Memory B cell (primary cell): ENCODE measurements at regions not wholly inside any gene's neighbourhood (a gene's known extent, or its start where the extent isn't known, plus 50 kb on each side); places are given as distances from the start of the nearest gene placed in this dataset.
"Not testable (repeated sequence)": the region's sequence is repeated elsewhere in the genome, so short reads cannot be mapped to it uniquely, and the experiment has no call there.

Experiments used
- ATAC-seq: fragments of 150-1000 bp; cut with Tn5 transposase; 2 replicates; pipeline ENCODE4 v1.10.0; 2021; ENCODE audit warnings: low read depth, mild to moderate bottlenecking, moderate library complexity
- DNase-seq, 2 donors: peaks; one replicate each; pipeline ENCODE4 v3.0.0; 2022; ENCODE audit warnings: low spot score in 2 of 2
- H3K27ac Mint-ChIP-seq: one replicate; pipeline ENCODE4 v1.8.0; 2022; ENCODE audit warnings: mild to moderate bottlenecking, moderate library complexity, mixed read lengths
- H3K27me3 Mint-ChIP-seq: one replicate; pipeline ENCODE4 v1.8.0; 2022; ENCODE audit warnings: mixed read lengths
- H3K36me3 Mint-ChIP-seq: one replicate; pipeline ENCODE4 v1.8.0; 2022; ENCODE audit warnings: mild to moderate bottlenecking, mixed read lengths
- H3K4me1 Mint-ChIP-seq: one replicate; pipeline ENCODE4 v1.8.0; 2022; ENCODE audit warnings: mixed read lengths
- H3K4me3 Mint-ChIP-seq: one replicate; pipeline ENCODE4 v1.8.0; 2022; ENCODE audit warnings: mild to moderate bottlenecking, moderate library complexity, mixed read lengths
- H3K9me3 Mint-ChIP-seq: one replicate; pipeline ENCODE4 v1.8.0; 2022; ENCODE audit warnings: mixed read lengths

- DNase-seq (no peak), ATAC-seq (no peak)
- H3K27ac Mint-ChIP-seq: no peak overlapping the region
- no peak overlapping the region for H3K4me3 Mint-ChIP-seq
- H3K27me3 Mint-ChIP-seq: no peaks in the 10 kb centered on the region
- H3K9me3 Mint-ChIP-seq: no peaks in the 10 kb centered on the region
- H3K36me3 Mint-ChIP-seq: peaks cover 2% of the 10 kb centered on the region
- peaks cover 27% of the 10 kb centered on the region for H3K4me1 Mint-ChIP-seq
These were observed 80.9 kb upstream of the TAB2 start for GRCh38 chr6:149236589-149236988.

DNA sequence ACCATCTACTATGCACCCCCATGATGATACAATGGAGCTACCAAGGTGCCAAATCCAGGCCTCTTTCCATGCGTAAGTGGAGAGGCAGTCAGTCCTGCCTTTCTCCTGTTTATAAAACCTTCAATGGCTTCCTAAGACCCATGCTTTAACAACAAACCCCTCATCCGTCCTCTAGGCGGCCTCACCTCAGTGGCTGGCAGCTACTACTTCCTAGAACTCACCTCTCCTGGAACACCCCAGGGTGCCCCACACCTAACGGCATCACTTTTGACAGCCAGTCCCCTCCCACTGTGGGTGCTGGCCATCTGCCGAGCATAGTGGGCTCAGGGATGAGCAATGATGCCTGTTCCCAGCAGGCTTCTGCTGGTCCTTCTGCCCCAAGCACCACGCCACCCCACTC, 80.0 kb upstream of the TAB2 start:
- H3K9me3 Mint-ChIP-seq: no peaks in the 10 kb centered on the region
- no peaks in the 10 kb centered on the region for H3K27me3 Mint-ChIP-seq
- H3K4me1 Mint-ChIP-seq: peaks cover 20% of the 10 kb centered on the region
- H3K4me3 Mint-ChIP-seq: no peak overlapping the region
- H3K27ac Mint-ChIP-seq: no peak overlapping the region
- DNase-seq: no peak
- H3K36me3 Mint-ChIP-seq: peaks cover 2% of the 10 kb centered on the region
- no peak for ATAC-seq

- no peak overlapping the region for H3K27ac Mint-ChIP-seq
- H3K9me3 Mint-ChIP-seq: no peaks in the 10 kb centered on the region
- H3K27me3 Mint-ChIP-seq: no peaks in the 10 kb centered on the region
- H3K4me3 Mint-ChIP-seq: no peak overlapping the region
- ATAC-seq (no peak), DNase-seq (no peak)
- H3K36me3 Mint-ChIP-seq: peaks cover 2% of the 10 kb centered on the region
- H3K4me1 Mint-ChIP-seq: peaks cover 11% of the 10 kb centered on the region
These were observed 77.8 kb upstream of the TAB2 start for GRCh38 chr6:149239573-149240209.

DNA sequence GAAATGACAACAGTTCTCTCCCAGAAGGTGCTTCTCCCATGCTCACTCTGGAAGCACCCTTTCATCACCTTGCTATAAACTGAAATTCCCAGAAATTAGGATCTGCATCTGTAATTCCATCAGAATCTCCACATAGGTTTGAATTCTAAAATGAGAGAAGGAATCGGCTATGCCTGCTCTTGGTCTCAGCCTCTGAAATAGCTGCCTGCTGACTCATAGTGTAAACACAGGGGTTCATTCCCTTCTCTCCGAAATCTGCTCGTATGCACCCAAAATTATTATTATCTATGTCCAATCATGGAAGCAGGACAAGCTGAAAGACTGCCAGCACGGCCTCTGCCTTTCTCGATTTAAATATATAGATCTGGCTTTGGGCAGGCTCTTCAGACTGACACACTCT, 74.6 kb upstream of the TAB2 start:
- Mint-ChIP-seq H3K4me3 (no peak overlapping the region), H3K4me1 (peaks cover 16% of the 10 kb centered on the region), H3K9me3 (no peaks in the 10 kb centered on the region), H3K27me3 (no peaks in the 10 kb centered on the region), H3K36me3 (peaks cover 2% of the 10 kb centered on the region), H3K27ac (no peak overlapping the region)
- DNase-seq: no peak
- no peak for ATAC-seq

- Mint-ChIP-seq H3K9me3 (no peaks in the 10 kb centered on the region), H3K27me3 (no peaks in the 10 kb centered on the region), H3K4me1 (peaks cover 25% of the 10 kb centered on the region), H3K4me3 (no peak overlapping the region), H3K36me3 (no peaks in the 10 kb centered on the region), H3K27ac (no peak overlapping the region)
- ATAC-seq: no peak
- DNase-seq: no peak
These were observed 73.4 kb upstream of the TAB2 start for GRCh38 chr6:149244105-149244504.

DNA sequence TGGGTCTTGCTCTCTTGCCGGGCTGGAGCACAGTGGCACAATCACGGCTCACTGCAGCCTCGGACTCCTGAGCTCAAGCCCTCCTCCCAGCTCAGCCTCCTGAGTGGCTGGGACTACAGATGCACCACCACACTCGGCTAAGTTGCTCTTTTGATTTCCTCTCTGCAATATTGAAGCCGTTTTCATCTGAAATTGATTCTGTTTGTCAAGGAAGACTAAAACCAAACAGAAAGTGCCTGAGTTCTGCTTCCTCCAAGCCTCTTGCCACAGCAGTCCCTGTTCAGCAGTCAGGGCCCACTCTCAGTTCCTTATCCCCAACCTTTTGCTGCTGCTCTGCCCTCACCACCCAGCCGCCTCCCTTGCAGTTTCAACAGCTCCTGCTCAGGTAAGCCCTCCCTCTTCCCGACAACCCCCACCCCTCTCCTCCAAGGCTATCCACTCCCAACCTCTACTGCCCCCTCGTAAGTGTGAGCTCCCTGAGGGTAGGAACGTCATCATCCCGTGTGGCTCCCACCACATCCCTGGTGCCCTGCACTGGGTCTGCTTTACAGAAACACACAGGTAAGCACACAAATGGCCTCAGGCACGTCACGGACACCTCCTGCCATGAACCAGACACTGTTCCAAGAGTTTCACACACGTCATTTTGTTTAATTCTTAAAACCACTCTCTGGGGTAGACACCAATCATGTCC, 70.7 kb upstream of the TAB2 start:
- Mint-ChIP-seq H3K27me3 (no peaks in the 10 kb centered on the region), H3K27ac (peak overlapping the region; percentile 91), H3K4me1 (peaks cover 31% of the 10 kb centered on the region), H3K36me3 (no peaks in the 10 kb centered on the region), H3K4me3 (peak overlapping the region; percentile 83), H3K9me3 (no peaks in the 10 kb centered on the region)
- DNase-seq (peak; percentile 50 to 65), ATAC-seq (peak; percentile 99)

DNA sequence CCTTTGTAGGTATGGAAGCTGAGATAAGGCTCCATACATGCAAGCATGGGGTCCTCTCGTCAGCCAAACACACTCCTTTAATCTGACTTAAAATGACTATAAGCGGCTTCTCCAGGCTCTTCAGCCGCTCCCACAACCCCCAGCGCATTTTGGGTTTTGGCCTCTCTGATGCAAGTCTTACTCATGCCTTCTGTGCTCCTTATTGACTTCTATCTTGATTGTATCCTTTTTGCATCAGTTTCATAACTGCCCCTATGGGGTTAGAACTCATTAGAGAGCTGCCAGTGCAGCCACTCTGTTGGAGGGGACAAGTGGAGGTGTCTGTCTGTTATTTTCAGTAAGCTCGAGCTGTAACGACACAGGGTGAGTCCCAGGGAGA, 70.1 kb upstream of the TAB2 start:
- ATAC-seq (no peak), DNase-seq (no peak)
- Mint-ChIP-seq H3K9me3 (no peaks in the 10 kb centered on the region), H3K27ac (peak overlapping the region; percentile 91), H3K4me3 (peak overlapping the region; percentile 1), H3K4me1 (peaks cover 31% of the 10 kb centered on the region), H3K27me3 (no peaks in the 10 kb centered on the region), H3K36me3 (no peaks in the 10 kb centered on the region)

DNA sequence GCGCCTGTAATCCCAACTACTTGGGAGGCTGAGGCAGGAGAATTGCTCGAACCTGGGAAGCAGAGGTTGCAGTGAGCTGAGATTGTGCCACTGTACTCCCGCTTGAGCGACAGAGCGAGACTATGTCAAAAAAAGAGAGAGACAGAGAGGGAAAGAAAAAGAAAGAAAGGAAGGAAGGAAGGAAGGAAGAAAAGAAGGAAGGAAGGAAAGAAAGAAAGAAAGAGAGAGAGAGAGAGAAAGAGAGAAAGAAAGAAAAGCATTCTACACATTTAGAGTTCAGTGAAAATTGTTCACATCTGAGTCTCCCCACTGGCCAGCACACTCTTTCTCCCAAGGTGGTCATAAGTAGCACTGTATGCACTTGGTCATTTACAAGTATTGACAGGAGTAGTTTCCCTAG, 69.2 kb upstream of the TAB2 start:
- H3K36me3 Mint-ChIP-seq, H3K9me3 Mint-ChIP-seq, H3K27me3 Mint-ChIP-seq, ATAC-seq, H3K4me3 Mint-ChIP-seq, DNase-seq: not testable (repeated sequence)
- peaks cover 31% of the 10 kb centered on the region for H3K4me1 Mint-ChIP-seq
- peak overlapping the region; percentile 58 for H3K27ac Mint-ChIP-seq

GRCh38 chr6:149248693-149249369, 68.7 kb upstream of the TAB2 start:
- ATAC-seq (no peak), DNase-seq (no peak)
- Mint-ChIP-seq H3K9me3 (no peaks in the 10 kb centered on the region), H3K27me3 (no peaks in the 10 kb centered on the region), H3K4me1 (peaks cover 31% of the 10 kb centered on the region), H3K4me3 (peak overlapping the region; percentile 31), H3K36me3 (no peaks in the 10 kb centered on the region), H3K27ac (peak overlapping the region; percentile 46)

DNA sequence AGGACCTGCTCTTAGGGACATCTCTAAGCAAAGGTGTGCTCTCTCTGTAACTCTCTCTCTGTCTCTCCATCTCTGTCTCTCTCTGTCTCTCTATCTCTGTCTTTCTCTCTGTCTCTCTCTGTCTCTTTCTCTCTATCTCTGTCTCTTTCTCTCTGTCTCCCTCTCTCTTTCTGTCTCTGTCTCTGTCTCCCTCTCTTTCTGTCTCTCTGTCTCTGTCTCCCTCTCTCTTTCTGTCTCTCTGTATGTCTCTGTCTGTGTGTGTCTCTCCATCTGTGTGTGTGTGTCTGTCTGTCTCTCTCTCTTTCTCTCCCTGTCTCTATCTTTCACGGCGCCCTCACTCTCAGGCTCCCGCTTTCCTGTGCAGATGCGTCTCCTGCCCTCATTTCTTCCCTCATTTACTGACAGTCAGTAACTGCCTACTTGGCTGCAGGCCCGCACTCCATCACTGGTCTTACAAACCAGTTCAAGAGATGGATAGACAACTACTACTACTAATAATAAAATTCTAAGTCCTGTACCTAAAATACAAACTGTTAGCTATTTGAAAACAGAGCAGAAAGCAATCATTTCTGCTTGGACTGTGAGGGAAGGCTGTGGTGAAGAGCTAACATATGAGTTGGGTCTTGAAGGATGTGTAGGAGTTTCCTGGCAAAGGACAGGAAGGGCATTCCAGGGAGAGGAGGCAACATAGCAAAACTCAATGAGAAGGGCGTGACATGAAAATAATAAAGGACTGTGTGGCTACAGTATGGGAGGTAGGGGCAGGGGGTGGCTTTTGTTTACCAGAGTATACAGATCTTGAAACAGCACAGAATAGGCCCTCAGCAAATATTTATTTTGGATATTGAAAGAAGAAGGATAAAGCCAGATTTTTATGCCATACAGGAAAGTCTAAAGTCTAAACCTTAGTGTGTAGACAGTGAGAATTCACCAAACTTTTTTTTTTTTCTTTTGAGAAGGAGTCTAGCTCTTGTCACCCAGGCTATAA, 67.8 kb upstream of the TAB2 start:
- Mint-ChIP-seq H3K36me3 (no peaks in the 10 kb centered on the region), H3K27me3 (no peaks in the 10 kb centered on the region), H3K9me3 (no peaks in the 10 kb centered on the region), H3K4me3 (peak overlapping the region; percentile 31), H3K4me1 (peaks cover 31% of the 10 kb centered on the region), H3K27ac (peak overlapping the region; percentile 46)
- ATAC-seq: no peak
- no peak for DNase-seq

DNA sequence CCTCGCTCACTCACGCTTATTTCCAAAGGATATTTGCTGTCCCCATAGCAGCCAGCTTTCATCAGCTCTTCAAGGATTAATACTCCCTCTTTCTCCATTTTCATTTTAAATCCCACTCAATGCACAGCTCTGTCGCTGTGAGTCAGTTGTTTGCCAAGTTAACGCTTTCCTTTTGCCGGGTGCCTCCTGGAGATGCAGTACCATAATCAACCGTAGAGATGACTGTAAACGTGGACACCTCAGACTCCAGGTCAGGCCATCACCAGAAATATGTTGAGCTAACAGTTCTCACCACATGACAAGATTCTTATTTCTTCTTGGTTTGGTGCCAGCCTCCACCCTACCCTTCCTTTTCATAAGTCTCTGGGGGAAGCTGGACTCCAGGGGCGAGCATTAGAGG, 66.6 kb upstream of the TAB2 start:
- ATAC-seq: no peak

DNA sequence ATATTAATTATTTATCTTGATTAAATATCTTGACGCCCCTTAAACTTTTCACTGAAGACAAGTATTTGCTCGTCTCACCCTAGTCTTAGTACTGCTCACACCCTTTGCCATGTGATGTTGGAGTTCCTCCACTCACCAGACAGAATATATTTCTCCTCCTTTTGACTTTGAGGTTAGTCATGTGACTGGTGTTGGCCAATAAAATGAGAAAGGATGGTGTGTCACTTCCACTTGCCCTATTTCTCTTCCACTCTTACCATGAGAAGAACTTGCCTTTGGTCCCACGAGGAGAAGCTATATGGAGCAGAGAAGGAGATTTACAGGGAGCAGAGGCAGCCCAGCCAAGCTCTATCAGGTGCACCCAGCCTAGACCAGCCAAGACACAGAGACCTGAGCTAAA, 64.9 kb upstream of the TAB2 start:
- Mint-ChIP-seq H3K27ac (no peak overlapping the region), H3K9me3 (no peaks in the 10 kb centered on the region), H3K4me1 (peaks cover 21% of the 10 kb centered on the region)

More for the DNA sequence above, 66.6 kb upstream of the TAB2 start:
- Mint-ChIP-seq H3K4me3 (no peak overlapping the region), H3K27me3 (no peaks in the 10 kb centered on the region), H3K27ac (no peak overlapping the region), H3K36me3 (no peaks in the 10 kb centered on the region), H3K4me1 (peaks cover 28% of the 10 kb centered on the region), H3K9me3 (no peaks in the 10 kb centered on the region)
- DNase-seq: no peak

GRCh38 chr6:149254253-149254652, 63.3 kb upstream of the TAB2 start:
- Mint-ChIP-seq H3K4me1 (peaks cover 9% of the 10 kb centered on the region), H3K36me3 (no peaks in the 10 kb centered on the region), H3K9me3 (no peaks in the 10 kb centered on the region), H3K27me3 (no peaks in the 10 kb centered on the region), H3K4me3 (no peak overlapping the region), H3K27ac (no peak overlapping the region)
- no peak for ATAC-seq
- no peak for DNase-seq

More for the DNA sequence above, 64.9 kb upstream of the TAB2 start:
- Mint-ChIP-seq H3K36me3 (no peaks in the 10 kb centered on the region), H3K4me3 (no peak overlapping the region), H3K27me3 (no peaks in the 10 kb centered on the region)
- no peak for ATAC-seq
- DNase-seq: no peak

DNA sequence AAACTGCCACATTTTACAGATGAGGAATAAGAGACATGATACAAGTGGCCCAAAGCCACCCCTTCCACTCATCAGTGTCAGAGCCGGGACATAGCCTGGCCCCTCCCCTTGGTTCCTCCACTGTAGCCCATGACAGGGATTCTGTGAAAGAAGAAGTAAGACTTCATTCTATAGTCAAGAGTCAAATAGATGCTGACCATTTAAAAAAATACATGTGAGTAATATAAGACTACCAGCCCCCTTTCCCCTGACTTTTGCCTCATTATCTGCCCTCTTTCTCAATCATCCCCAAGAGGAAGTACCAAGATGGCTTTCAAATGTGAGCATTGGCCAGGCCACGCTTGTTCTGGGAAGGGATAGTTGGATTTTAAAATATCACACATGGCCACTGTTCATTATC, 57.8 kb upstream of the TAB2 start:
- H3K36me3 Mint-ChIP-seq: no peaks in the 10 kb centered on the region
- H3K27me3 Mint-ChIP-seq: no peaks in the 10 kb centered on the region
- no peak for DNase-seq
- no peak overlapping the region for H3K4me3 Mint-ChIP-seq
- peaks cover 2% of the 10 kb centered on the region for H3K4me1 Mint-ChIP-seq
- no peak for ATAC-seq
- H3K27ac Mint-ChIP-seq: no peak overlapping the region
- no peaks in the 10 kb centered on the region for H3K9me3 Mint-ChIP-seq
